ENCODE measurements at regions not wholly inside any gene's neighbourhood (a gene's known extent, or its start where the extent isn't known, plus 50 kb on each side); places are given as distances from the start of the nearest gene placed in this dataset.
"Not testable (repeated sequence)": the region's sequence is repeated elsewhere in the genome, so short reads cannot be mapped to it uniquely, and the experiment has no call there.

GRCh38 chr17:27104605-27105221, 189.2 kb upstream of the WSB1 start:
- not testable (repeated sequence) for DNase-seq

GRCh38 chr17:27105636-27106035, 188.3 kb upstream of the WSB1 start:
- no peak for DNase-seq

GRCh38 chr17:27106347-27106981, 187.4 kb upstream of the WSB1 start:
- DNase-seq: no peak

- no peak for DNase-seq
Measured at GRCh38 chr17:27106982-27107360, 186.9 kb upstream of the WSB1 start.

- not testable (repeated sequence) for DNase-seq
Measured at GRCh38 chr17:27107386-27108328, 186.3 kb upstream of the WSB1 start.

- no peak for DNase-seq
Measured at GRCh38 chr17:27109346-27109745, 184.6 kb upstream of the WSB1 start.

GRCh38 chr17:27153005-27153404, 140.9 kb upstream of the WSB1 start:
- no peak for DNase-seq

GRCh38 chr17:27155866-27156265, 138.0 kb upstream of the WSB1 start:
- no peak for DNase-seq

GRCh38 chr17:27157297-27157696, 136.6 kb upstream of the WSB1 start:
- no peak for DNase-seq

- no peak for DNase-seq
Measured at GRCh38 chr17:27157898-27158297, 136.0 kb upstream of the WSB1 start.

- DNase-seq: no peak
Measured at GRCh38 chr17:27158382-27158781, 135.5 kb upstream of the WSB1 start.

- no peak for DNase-seq
Measured at GRCh38 chr17:27180322-27180721, 113.6 kb upstream of the WSB1 start.

- not testable (repeated sequence) for DNase-seq
Measured at GRCh38 chr17:27181379-27181925, 112.5 kb upstream of the WSB1 start.

- DNase-seq: no peak
Measured at GRCh38 chr17:27181935-27182334, 112.0 kb upstream of the WSB1 start.

GRCh38 chr17:27197505-27197904, 96.4 kb upstream of the WSB1 start:
- DNase-seq: peak; percentile 61

GRCh38 chr17:27199948-27200347, 94.0 kb upstream of the WSB1 start:
- DNase-seq: no peak

GRCh38 chr17:27200476-27200875, 93.4 kb upstream of the WSB1 start:
- DNase-seq: no peak

- DNase-seq: no peak
Measured at GRCh38 chr17:27203241-27203640, 90.7 kb upstream of the WSB1 start.

- peak; percentile 43 for DNase-seq
Measured at GRCh38 chr17:27206447-27206846, 87.5 kb upstream of the WSB1 start.

- DNase-seq: no peak
Measured at GRCh38 chr17:27207073-27207513, 86.8 kb upstream of the WSB1 start.

GRCh38 chr17:27208370-27208769, 85.5 kb upstream of the WSB1 start:
- DNase-seq: not testable (repeated sequence)

GRCh38 chr17:27209316-27209715, 84.6 kb upstream of the WSB1 start:
- no peak for DNase-seq

- DNase-seq: not testable (repeated sequence)
Measured at GRCh38 chr17:27210809-27211208, 83.1 kb upstream of the WSB1 start.

Measured in NCI-H82 (cell line).